NCI-H2107 (cell line): ENCODE measurements at regions not wholly inside any gene's neighbourhood (a gene's known extent, or its start where the extent isn't known, plus 50 kb on each side); places are given as distances from the start of the nearest gene placed in this dataset.

Source experiments
- DNase-seq: peaks from one replicate; lab custom pipeline; 2025; lab: John Stamatoyannopoulos, UW

DNA sequence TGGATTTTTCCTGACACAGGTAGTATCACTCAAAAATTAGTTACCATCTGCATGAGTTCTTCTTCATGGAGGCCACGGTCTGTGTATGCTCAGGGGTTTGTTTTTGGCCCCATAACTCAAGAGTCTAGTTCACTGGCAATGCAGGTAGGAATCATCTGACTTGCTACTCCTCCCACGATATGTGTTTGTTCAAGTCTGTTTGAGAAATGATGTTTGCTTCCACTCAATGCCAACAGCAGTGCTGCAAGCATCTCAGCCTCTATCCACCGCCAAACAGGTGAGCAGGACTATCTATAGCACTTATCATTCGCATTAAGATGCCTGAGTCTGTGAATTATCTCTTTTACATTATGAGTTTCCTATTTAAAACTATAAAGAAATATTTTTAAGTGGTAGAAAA lies 264.8 kb upstream of the PTGER4 start:
- no peak for DNase-seq

DNA sequence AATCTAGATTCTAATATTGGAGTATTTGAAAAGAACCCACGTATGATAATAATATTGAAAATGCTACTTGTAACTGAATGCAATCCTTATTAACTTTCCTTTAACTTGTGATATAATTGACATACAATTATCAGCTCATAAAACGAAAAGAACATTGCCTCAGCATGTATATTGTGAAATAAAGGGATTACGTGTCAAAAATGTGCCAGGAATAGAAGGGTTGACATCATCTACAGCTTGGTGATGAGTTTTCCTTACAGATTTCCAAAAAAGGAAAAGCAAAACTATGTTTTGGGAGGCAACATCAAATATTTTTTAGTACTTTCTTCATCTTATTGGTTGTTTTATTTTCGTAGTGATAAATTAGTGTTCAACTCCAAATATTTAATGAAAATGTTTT lies 266.0 kb upstream of the PTGER4 start:
- no peak for DNase-seq

DNA sequence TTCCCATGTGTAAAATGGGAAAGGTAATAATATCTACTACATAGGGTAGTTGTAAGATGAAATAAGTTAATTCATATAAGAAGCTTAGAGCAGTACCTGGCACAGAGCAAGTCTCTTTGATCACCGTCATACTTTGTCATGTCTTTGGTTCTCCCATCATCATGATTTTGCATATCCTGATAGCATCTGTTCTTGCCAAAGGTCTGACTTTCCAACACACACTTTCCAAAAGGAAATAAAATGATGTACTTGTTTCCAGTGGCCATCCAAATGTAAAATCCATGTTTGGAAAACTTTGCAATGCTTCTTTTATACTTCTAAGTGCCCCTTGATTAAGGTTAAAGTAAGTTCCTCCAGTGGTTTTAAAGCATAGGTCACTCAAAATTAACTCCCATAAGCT lies 266.9 kb upstream of the PTGER4 start:
- no peak for DNase-seq

DNA sequence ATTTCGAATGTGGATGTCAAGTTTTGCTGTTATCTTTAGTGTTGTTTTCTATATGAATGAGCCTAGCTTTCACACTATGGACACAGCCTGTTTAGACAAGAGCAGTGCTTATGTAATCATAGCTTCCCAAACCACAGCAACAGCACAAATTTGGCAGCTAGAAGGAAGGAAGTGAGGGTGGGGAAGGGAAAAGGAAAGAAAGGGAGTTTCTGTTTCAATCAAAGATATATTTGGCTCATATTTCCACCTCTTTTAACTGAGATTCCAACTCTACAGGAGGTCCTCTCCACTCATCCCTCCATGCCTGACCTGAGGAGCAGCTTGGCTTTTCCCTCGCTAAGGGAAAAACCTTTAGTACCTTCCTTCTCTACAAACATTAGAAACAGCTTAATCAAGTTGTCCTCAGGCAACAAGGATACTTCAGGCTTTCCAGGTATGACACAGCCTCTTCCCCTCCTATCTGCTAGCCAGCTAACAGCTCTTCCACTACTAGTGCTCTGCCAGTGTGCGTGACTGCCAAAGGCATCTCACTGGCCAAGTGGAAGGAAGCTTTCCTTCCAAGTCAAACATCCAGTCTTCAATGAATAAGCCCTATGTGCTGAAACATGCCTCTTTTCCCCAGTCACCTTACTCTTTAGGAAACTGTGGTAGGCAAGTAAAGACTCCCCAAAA lies 268.6 kb upstream of the PTGER4 start:
- no peak for DNase-seq

DNA sequence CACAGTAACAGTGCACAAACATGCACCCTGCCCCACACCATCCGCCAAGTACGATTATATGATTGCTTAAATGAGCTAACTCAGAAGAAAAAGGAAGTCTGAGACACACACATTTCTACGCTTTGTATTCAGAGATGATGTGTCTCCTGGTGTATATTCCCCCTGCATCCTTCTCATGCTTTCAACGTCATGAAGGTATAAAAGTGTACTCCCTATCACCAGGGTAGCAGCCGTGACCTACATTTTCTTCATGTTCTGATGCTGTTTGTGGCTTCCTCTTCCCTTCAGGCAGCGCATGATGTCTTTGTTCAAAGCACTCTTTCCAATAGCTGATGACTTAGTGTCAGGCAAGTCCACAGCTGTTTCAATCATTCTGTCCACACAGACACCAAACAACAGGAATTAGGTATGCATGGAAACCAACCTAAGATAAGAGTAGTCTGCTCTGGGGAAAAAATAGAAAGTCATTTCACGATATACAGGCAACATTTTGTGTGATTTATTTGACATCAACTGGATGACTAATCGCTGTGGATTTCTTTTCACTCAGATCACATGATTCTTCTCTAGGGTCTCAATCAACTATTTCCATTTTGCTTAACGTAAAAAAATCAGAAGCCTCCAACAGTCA lies 269.4 kb upstream of the PTGER4 start:
- DNase-seq = no peak

DNA sequence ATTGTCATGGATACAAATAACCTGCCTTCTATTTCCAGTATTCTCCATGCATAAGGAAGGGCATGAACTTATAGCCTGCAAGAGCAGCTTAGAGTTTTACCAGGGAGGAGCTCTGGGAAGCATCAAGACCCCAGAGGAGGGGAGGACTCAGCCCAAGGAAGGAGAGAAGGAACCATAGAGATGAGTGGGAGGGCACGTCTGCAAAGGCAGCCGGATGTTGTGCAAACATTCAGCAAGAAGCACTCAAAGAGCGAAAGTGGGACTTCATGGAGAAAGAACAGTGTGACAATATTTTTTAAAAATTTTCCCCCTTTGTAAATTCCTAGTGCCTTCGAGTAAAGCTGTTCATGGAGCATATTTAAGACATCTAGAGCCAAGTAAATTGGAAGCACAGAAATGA lies 270.1 kb upstream of the PTGER4 start:
- no peak for DNase-seq

DNA sequence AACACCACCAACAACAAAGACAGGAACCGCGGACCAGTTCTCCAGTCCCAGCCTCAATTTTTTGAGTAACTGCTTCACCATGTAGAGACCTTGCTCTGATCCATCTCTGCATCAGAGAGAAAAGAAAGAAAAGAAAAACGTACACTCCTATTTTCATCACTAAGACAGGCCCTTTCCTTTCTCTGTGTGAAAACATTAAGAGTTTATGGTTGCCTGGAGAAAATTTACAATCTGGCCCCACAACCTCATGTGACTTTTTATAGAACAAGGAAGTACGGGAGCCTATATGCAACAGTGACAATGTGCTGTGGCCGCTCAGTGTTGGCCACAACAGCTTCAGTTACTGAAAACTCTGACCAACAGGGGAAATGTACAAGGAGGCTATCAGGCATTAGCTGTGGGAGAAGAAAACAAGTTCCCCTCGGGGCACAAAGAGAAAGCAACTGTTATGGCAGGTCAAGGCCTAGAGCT lies 272.9 kb upstream of the PTGER4 start:
- no peak for DNase-seq

DNA sequence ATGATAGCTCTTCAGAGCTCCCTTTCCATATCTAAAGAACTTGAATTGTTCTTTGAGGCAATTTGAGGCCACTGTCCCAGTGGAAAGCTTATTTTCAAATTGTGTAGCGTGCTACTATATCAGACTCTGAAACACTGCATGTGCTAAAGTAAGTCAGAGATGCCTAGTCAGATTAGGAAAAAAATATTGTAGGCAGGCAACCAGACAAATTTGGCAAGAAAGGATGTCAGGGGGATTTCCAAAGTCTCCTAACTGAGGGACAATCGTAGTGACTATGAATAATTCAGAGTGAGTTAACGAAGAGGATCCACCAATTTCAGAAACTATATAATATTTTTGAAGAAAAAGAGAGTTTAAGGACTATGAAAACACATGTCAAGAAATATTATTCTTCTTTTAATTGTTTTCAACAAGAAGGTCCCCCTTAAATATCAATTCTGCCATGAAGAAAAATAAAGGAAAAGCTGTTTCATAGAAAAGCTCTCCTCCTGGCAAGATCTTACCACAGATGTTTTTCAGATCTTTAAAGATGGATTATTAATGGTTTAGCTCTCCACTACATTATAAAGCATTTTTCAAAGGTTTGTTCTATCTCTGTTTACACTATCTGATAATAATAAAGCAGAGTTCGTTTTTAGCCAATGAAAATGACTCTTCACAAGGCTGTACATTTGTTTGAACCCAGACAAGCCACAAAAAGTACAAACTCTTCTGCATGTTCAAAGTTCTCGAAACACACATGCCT lies 273.5 kb upstream of the PTGER4 start:
- DNase-seq = no peak

DNA sequence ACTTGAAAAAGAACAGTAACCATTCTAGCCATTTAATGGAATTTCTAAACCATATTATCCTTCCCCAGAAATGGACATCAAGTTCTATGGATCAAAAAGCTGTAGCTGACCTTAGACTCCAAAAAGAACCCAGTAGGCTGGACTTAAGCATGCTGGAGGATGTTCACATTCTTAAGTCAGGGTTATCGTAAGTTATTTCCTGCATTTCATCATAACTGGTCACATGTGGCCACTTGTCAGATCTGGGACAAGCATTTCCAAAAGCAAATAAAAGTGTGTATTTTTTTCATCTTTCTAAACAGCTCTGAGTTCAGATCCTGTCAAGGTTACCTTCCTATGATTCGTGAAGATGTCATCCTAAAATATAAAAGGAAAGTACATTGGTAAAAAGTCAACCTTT lies 274.5 kb upstream of the PTGER4 start:
- DNase-seq = no peak

DNA sequence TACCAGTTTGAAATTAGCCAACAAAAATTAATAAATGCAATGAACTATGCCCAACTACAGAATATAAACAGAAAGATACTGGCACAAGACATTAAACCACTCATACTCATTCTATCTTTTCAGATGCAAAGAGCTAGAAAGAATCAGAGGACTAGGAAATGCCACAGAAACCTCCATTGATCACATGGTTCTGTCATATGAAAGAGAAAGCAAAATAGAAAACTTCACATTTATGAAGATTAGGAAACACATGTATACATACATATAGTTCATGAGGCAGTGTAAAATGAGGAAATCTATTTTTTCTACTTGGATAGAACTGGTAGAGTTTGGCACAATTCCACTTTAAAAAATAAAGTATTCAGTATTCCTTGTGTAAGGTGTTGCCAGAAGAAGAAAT lies 275.1 kb upstream of the PTGER4 start:
- no peak for DNase-seq

DNA sequence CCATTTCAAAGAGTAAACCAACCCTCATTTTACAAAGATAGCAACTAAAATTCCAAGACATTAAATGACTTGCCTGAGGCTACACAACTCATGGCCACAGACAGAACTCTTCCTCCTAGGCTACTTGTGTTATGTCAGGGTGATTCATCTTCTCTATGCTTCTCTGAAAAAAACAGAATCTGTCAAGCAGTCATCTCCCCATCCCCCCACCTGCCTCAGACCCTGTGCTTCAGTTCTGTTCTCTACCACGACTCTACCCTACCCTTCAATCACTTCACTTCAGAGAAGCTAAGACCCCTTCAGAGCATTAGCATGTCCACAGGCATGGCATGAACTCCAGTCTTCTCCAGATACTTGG lies 277.7 kb upstream of the PTGER4 start:
- no peak for DNase-seq

DNA sequence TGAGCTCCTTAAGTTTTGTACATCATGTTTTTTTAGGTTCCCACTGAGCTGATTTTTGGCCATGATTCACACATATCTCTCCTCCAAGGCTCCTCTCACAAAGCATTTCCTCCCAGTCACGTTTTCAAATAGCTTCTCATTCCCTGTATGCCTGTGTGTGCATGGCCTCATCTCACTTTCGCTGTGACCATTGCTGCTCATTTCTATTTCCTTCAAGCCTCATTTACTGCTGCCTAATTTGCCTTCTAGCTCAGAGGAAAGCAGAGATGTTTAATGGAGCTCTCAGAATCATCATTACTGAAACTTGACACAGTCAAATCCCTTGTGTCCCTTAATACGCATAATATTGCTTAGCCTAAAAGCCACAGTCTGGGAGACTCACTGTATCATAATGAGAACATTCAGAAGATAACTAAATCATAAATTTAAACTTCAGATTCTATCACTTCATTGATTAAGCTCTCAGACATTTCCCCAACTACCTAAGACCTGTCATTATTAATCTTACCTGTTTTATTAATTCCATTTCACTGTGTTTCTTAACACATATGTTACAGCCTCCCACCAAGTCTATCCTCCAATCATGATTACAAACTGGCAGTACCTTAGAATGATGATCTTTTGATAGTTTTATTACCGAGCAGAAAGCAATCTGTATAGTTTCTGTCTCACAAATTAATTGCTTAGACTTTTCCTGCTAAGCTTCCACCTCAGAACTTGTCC lies 278.3 kb upstream of the PTGER4 start:
- no peak for DNase-seq

DNA sequence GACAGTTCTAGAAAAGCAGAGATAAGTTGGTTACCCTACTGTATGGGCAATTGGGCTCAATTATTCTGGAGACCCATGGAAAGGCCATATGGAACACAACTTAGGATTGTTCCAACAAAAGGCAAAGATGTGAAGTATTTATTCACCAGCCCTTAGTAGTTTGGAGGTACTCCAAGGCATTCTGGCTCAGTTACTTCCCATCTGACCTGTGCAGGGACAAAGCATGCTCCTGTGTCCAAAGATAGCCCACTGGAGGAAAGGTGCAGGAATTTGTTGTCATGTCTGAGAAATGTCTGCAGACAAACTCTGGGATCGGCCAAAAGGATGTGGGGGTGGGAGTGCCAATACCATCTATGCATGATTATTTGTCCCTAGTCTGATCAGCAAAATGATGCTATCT lies 279.5 kb upstream of the PTGER4 start:
- DNase-seq = no peak

DNA sequence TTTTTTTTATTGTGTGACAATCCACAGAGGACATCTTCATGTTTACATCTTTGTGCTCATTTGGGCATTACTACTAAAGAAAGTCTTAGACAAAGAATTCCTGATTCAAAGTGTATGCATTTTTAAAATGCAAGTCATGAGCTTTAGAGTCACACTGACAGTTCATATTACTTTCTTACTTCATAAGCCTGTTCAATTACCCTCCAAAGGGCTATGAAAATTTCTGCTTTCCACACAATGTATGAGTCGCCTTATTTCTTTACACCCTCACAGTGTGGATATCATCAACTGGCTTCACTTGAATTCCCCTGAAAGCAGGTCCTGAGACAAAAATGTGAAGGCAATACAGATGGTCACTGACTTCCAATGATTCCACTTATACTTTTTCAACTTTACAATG lies 280.4 kb upstream of the PTGER4 start:
- DNase-seq = no peak

DNA sequence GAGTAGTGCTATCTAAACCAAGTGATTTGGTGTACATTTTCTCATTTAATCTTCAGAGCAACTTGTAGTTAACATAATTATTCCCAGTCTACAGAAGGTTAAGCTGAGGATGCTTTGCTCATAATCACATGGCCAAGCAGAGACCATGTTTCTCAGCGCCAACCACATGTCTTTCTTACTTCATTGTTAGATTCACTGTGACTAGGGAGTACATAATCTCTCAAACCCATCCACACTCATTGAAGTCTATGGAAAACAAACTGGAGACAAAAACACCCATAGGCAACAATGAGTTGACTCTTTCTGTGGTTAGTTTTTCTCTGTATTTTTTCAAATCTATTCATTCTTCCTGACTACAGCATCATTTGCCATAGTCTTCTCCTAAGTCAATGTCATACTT lies 281.7 kb upstream of the PTGER4 start:
- DNase-seq = no peak

DNA sequence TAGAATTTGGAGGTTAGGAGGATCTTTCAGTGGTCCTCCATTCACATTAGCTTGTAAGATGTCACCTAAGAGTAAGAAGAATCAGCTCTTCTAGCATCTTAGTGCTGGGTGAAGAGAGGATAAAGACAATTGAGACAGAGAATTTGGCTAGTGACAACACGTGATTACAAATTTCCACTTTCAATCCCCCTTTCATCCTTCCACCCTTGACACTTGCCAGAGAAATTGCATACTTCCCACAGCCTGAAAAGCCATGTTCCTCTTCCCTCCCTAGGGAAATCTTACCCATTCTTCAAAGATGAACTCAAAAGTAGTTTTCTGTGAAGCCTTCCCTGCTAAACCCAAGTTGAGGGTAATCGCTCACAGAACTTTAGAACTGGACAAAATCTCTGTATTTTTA lies 282.6 kb upstream of the PTGER4 start:
- DNase-seq = no peak

DNA sequence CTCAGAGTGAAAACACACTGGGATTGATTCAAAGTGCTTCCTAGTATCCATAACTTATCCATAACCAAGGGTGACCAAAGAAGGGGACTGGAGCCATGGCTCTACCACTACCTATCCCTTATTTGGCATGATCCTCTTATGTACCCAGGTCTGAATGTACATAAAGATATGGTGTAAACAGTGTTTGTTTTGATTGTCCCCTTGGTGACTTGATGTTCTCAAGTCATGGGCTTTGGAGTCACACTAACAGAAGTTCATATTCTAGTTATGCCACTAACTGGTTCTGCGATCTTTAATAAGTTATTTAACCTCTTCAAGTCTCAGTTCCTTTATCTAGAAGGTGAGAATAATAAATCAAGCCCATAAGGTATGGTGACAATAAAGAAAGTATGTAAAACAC lies 283.4 kb upstream of the PTGER4 start:
- no peak for DNase-seq

DNA sequence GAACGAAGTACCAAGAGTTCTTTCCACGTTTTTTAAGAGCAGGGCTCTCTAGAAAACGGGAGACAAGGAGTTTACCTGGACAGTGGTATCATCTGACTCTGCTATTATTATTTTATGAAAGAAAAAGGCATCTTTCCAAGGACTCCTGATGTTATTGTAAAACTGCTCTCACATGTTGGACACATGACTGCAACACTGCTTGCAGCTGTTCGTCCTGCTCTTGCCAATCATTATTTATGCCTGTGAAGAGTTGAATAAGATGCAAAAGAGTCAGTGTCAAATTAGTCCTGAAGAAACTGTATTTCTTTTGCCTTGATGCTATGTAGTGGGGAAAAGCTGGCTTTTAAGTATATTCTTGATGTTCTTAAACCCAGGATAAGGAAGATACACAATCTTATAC lies 284.5 kb upstream of the PTGER4 start:
- no peak for DNase-seq

DNA sequence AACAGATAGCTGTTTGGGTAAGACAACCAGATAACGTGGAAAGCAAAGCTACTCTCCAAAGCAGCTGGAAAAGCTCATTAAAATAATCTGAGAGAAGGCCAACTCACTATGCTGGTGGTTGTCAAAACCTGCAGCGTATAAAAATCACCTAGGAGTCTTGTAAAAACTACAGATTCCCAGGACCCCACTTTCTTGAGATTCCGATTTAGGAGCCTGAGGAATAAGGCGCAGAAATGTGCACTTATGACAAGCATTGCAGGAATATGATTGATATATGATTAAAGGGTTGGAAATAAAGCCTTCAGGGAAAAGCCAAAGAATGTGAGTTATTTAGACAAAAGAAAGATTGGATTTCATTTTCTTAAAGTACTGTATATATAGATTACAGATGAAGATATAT lies 285.0 kb upstream of the PTGER4 start:
- DNase-seq = no peak

DNA sequence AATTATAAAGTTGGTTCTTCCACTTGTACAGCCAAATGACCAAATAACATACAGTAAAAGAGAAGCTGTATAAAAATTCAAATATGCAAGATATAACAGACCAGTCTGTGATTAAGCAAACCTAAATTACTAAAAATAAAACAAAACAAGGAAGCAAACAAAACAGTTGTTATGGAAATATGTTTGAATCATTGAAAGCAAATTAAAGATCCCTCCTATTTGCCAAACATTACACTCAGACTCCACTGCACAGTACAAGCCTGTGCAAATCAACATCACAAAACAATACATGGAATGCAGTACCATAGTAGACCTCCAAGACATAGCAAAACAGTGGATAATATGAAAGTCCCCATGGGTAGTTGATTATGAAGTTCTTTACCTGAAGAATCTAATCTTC lies 288.1 kb upstream of the PTGER4 start:
- no peak for DNase-seq

DNA sequence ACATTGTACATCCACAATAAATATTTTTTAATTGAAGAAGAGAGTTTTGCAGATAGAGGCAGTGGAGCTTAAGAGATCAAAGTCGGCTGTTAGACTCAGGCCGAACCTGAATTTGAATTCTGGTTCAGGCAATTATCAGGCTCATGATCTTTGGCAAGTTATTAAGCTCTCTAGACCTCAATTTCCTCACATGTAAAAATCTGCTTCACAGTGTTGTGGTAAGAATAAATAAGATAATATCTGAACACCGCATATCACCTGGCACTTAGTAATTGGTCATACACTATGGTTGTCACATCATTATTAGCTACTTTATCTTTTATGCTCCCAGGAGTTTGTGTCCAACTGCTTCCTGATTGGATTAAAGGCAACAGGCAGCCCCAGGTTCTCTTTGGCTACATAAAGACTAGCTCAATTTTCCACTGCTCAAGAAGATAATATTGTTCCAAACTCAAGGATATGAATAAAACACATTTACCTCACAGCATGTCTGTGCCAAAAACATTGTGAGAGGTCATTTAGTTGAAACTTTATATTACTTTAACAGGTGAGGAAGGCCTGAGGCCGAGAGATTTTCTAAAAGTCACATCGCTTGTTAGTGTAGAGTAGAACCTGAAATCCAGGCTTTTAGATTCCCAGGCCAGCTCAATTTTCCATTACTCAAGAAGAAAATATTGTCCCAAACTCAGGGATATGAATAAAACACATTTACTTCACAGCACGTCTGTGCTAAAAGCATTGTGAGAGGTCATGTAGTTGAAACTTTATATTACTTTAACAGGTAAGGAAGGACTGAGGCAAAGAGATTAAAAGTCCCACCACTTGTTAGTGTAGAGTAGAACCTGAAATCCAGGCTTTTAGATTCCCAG lies 289.2 kb upstream of the PTGER4 start:
- DNase-seq = no peak

DNA sequence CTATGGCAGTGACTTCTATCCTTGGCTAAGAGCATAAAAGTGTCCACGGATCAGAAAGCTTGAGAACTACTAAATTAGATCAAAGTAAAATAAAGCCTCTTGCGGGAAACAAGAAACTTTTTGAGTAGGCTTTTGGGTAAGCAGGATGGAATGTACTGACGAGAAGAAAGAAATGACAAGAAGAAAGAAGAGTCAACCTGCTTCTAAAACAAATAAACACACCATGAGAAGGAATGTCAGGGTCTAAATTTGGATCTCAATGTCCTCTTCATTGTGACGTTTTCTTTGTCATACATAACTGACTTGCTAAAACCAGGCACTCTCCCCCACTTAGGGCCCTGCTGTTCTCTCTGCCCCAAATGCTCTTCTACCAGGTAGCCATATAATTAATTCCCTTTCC lies 290.1 kb upstream of the PTGER4 start:
- DNase-seq = no peak
